PC-9 (cell line): ENCODE measurements at regions not wholly inside any gene's neighbourhood (a gene's known extent, or its start where the extent isn't known, plus 50 kb on each side); places are given as distances from the start of the nearest gene placed in this dataset.

Experiments used
- CTCF ChIP-seq: fragments of 200-600 bp; sonication (generic); conservative IDR thresholded peaks from 2 replicates; pipeline ENCODE4 v1.6.1; 2017; ENCODE audit warnings: mixed run types, antibody characterized with exemption, mild to moderate bottlenecking, moderate library complexity
- EZH2 ChIP-seq: fragments of 200-600 bp; sonication (generic); IDR thresholded peaks from 2 replicates; pipeline ENCODE4 v1.8.0; 2017; ENCODE audit warnings: antibody characterized with exemption, low read depth

DNA sequence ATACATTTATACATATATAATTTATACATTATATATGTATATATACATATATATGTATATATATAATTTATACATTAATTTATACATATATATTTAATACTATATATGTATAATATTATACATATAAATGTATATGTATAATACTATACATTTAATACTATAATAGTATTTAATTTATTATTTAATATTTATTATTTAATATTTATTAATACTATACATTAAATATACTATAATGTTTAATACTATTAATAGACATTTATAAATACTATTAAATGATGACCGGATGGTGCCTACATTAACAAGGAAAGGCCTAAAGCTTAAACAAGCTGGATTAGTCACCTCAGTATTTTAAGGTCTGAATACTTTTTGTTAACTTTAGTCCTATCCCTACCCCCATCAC, 145.9 kb upstream of the HTR1E start:
- TF ChIP-seq CTCF = no peak
- TF ChIP-seq EZH2 = no peak
